Upper lobe of right lung (tissue), 1 donor: ENCODE measurements at regions not wholly inside any gene's neighbourhood (a gene's known extent, or its start where the extent isn't known, plus 50 kb on each side); places are given as distances from the start of the nearest gene placed in this dataset.

Experiments
- ATAC-seq: fragments of 200-7000 bp; cut with Tn5 transposase; one replicate; pipeline ENCODE4 v1.9.1; 2020; ENCODE audit warnings: mild to moderate bottlenecking, moderate library complexity
- DNase-seq: peaks from one replicate; pipeline ENCODE4 v3.0.0-alpha.2; 2020
- H3K27ac ChIP-seq: fragments of 200-600 bp; one replicate; pipeline ENCODE4 v1.8.0; 2022
- H3K27me3 ChIP-seq: fragments of 200-600 bp; one replicate; pipeline ENCODE4 v1.8.0; 2022; ENCODE audit warnings: mild to moderate bottlenecking
- H3K36me3 ChIP-seq: fragments of 200-600 bp; one replicate; pipeline ENCODE4 v1.8.0; 2022
- H3K4me1 ChIP-seq: fragments of 200-600 bp; one replicate; pipeline ENCODE4 v1.8.0; 2022
- H3K4me3 ChIP-seq: fragments of 200-600 bp; one replicate; pipeline ENCODE4 v1.8.0; 2022; ENCODE audit warnings: mild to moderate bottlenecking
- H3K9me3 ChIP-seq: fragments of 200-600 bp; one replicate; pipeline ENCODE4 v1.8.0; 2022
- intact Hi-C: fragments of 100-400 bp; cut with DNase I; formaldehyde crosslinking; loops from one replicate; pipeline ENCODE4 v1.11.0; 2022
- TF ChIP-seq, protein P1 (sequence below): fragments of 200-600 bp; IDR thresholded peaks from one replicate; pipeline ENCODE4 v1.8.0; 2022; ENCODE audit warnings: antibody characterized with exemption
- donor health status: DM: no; HTN: yes; CAD: no; lungs with severe emphysema.

DNA sequence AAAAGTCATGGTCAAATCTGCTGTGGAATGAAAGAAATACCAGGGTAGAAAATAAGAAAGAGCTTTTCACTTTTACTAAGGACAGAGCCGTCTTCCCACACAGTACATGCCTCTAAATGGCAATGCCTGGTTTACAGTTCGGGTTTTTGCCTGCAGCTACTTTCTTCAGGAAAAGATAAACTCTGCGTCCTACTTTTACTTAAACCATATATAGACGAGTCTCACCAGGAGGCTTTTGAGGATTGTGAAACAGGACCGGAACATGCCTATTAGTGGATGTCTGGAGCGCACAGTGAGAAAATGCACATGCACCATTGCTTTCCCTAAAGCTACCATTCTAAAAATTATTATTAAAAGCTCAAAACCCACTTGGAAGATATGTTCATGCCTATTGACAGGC lies 70.5 kb downstream of the KLF6 start:
- H3K9me3 ChIP-seq: no peaks in the 10 kb centered on the region
- TF ChIP-seq, protein P1, sequence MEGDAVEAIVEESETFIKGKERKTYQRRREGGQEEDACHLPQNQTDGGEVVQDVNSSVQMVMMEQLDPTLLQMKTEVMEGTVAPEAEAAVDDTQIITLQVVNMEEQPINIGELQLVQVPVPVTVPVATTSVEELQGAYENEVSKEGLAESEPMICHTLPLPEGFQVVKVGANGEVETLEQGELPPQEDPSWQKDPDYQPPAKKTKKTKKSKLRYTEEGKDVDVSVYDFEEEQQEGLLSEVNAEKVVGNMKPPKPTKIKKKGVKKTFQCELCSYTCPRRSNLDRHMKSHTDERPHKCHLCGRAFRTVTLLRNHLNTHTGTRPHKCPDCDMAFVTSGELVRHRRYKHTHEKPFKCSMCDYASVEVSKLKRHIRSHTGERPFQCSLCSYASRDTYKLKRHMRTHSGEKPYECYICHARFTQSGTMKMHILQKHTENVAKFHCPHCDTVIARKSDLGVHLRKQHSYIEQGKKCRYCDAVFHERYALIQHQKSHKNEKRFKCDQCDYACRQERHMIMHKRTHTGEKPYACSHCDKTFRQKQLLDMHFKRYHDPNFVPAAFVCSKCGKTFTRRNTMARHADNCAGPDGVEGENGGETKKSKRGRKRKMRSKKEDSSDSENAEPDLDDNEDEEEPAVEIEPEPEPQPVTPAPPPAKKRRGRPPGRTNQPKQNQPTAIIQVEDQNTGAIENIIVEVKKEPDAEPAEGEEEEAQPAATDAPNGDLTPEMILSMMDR: no peak
- H3K27ac ChIP-seq: no peak overlapping the region
- ATAC-seq: no peak
- no peaks in the 10 kb centered on the region for H3K36me3 ChIP-seq
- H3K27me3 ChIP-seq: no peaks in the 10 kb centered on the region
- DNase-seq: no peak
- no peak overlapping the region for H3K4me3 ChIP-seq
- intact Hi-C loops: no loop called here
- H3K4me1 ChIP-seq: no peaks in the 10 kb centered on the region

DNA sequence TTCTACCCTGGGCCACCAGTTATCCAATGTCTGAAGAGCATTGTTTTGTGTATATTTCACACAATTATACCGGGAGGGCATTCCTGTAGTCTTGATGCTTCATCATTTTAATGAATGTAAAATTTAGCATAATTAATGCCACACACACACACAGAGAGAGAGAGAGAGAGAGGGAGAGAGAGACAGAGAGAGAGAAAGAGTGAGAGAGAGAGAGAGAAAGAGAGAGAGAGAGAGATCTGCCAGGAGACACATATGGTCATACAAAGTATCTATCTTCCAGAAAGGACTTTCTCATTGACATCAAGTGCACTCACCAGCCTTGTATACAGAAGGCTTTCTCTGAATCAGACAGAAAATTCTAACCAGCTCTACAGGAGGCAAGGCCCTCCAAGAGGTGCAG lies 72.3 kb downstream of the KLF6 start:
- intact Hi-C loops: no loop called here
- TF ChIP-seq, protein P1: no peak
- no peak for ATAC-seq
- H3K4me1 ChIP-seq: no peaks in the 10 kb centered on the region
- H3K4me3 ChIP-seq: no peak overlapping the region
- no peaks in the 10 kb centered on the region for H3K27me3 ChIP-seq
- no peaks in the 10 kb centered on the region for H3K36me3 ChIP-seq
- H3K27ac ChIP-seq: no peak overlapping the region
- no peaks in the 10 kb centered on the region for H3K9me3 ChIP-seq
- DNase-seq: no peak

DNA sequence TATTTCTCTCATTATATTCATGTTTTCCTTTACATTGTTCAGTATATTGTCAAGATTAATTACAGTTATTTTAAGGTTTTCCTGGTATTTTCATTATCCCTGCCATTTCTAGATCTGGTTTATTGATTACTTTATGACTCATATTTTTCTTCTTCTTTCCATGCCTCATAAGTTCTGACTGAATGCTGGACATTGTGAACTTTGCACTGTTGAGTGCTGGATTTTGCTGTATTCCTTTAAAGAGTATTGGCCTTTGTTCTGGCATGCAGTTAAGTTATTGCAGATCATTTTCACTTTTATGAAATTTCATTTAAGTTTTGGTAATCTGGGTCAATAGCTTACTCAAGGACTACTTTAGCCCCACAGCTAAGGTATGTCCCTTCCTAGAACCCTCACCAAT lies 73.1 kb downstream of the KLF6 start:
- H3K27me3 ChIP-seq: no peaks in the 10 kb centered on the region
- H3K36me3 ChIP-seq: no peaks in the 10 kb centered on the region
- H3K9me3 ChIP-seq: no peaks in the 10 kb centered on the region
- H3K4me1 ChIP-seq: no peaks in the 10 kb centered on the region
- TF ChIP-seq, protein P1: no peak
- ATAC-seq: no peak
- DNase-seq: no peak
- no peak overlapping the region for H3K27ac ChIP-seq
- no peak overlapping the region for H3K4me3 ChIP-seq
- intact Hi-C loops: no loop called here

DNA sequence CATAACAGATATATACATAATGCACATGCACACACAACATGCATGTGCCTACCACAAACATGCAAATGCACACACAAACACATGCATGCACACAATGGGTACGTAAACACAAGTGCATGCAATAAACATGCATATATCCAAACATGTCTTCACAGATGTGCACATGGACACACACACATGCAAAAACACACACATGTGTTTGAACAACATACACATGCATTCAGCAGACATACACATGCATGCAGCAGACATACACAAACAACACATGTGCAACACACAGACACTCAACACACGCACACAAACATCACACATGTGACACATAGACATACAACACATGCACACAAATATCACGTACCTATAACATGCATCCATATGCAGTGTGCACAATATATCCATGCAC lies 74.2 kb downstream of the KLF6 start:
- intact Hi-C loops: no loop called here
- no peak for ATAC-seq
- no peaks in the 10 kb centered on the region for H3K36me3 ChIP-seq

DNA sequence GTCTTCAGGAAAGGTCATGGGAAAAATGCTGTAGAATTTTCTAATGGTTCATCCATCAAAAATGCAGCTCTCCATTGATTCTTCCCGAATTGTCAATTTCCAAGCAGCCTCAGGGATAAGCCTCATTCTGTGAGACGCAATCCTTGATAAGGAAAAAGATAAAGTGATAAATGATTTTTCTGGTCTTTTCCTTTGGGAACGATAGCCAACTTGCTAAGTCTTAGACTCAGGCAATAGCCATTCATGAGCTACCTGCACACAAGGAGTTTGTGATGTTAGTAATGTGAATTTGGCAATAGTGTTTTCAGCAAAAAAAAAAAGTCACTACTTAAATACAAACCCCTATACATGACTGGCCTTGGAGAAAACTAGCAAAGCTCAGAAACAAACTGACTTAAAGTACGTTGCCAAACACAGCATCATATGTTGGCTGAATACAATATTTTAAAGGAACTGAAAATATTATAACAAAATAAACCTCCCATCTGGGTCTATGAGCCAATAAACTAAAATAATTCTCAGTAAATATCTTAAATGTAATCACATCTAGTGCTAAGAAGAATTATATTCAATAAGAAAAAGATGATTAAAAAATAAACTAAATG lies 75.5 kb downstream of the KLF6 start:
- DNase-seq (no peak), ATAC-seq (no peak)
- Histone ChIP-seq H3K4me1 (no peaks in the 10 kb centered on the region), H3K4me3 (no peak overlapping the region), H3K9me3 (no peaks in the 10 kb centered on the region), H3K27me3 (no peaks in the 10 kb centered on the region), H3K36me3 (no peaks in the 10 kb centered on the region), H3K27ac (no peak overlapping the region)
- TF ChIP-seq, protein P1: no peak
- intact Hi-C loops: no loop called here

More for the DNA sequence above, 74.2 kb downstream of the KLF6 start:
- Histone ChIP-seq H3K4me1 (no peaks in the 10 kb centered on the region), H3K27me3 (no peaks in the 10 kb centered on the region), H3K27ac (no peak overlapping the region), H3K9me3 (no peaks in the 10 kb centered on the region), H3K4me3 (no peak overlapping the region)
- no peak for DNase-seq
- TF ChIP-seq, protein P1: no peak

DNA sequence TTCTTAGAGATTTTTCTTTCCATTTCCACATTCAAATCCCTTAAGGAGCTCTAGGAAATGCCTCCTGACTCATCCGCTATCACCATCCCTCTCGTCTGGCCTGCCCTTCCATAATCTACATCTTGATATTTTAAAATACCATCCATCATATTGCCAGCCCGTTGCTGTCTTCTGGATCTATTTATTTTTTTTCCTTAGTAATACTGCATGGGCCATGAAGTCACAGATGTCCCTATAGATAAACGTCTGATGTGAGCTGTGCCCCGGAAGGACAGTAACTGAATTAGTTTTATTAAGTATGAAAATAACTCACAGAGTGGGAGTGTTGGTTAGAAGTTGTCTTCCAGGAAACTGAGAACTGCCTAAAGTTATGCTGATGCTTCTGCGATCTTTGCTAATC lies 76.2 kb downstream of the KLF6 start:
- TF ChIP-seq, protein P1: no peak
- no peaks in the 10 kb centered on the region for H3K9me3 ChIP-seq
- H3K27me3 ChIP-seq: no peaks in the 10 kb centered on the region
- DNase-seq (no peak), ATAC-seq (no peak)
- intact Hi-C loops: no loop called here
- H3K36me3 ChIP-seq: no peaks in the 10 kb centered on the region
- no peak overlapping the region for H3K27ac ChIP-seq
- no peaks in the 10 kb centered on the region for H3K4me1 ChIP-seq
- no peak overlapping the region for H3K4me3 ChIP-seq
